GM21576 (cell line): ENCODE measurements at regions not wholly inside any gene's neighbourhood (a gene's known extent, or its start where the extent isn't known, plus 50 kb on each side); places are given as distances from the start of the nearest gene placed in this dataset.
"Not testable (repeated sequence)": the region's sequence is repeated elsewhere in the genome, so short reads cannot be mapped to it uniquely, and the experiment has no call there.

Source experiments
- ATAC-seq: cut with Tn5 transposase; IDR thresholded peaks from one replicate; pipeline ENCODE4 v1.9.1; 2021; ENCODE audit warnings: mild to moderate bottlenecking, moderate library complexity; ENCODE audit not compliant: unreplicated experiment

DNA sequence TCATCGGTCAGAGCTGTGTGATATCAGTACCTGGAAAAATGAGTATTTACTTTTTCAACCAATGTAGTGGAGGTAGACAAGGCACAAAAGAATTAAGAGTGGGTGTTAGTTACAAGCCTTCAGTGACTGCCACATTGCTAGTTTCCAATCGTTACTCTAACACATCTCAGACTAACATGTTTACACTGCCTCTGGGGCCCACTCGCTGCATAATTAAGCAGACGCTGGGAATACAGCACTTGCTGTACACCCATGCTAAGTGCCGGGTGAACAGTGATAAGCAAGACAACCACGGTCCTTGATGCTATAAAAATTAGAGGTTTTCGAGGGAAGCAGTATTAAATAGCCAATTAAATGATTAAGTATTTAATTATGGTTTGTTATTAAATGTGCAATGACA is 1147.6 kb downstream of the AACS start:
- ATAC-seq = no peak

GRCh38 chr12:126218697-126219096 is 1153.5 kb downstream of the AACS start:
- ATAC-seq = no peak

DNA sequence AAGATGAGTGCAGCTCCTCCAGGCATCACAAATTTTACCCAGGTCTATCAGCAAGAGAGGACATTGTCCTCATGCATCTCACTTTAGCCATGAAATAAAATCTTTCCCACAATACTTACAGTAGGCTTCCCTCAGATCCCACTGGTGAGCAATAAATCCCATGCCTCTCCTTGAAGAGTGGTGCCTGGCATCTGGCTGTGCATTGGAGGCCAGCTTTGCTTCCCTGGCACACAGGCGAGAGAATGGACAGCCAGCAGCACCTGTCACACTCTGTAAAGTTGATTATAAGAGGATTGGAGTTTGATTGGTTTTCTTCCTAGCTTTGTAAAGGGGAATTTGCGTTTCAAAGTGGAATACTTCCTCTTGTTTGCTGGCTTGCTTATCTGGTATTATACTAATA is 1153.9 kb downstream of the AACS start:
- no peak for ATAC-seq

GRCh38 chr12:126219654-126220279 is 1154.5 kb downstream of the AACS start:
- ATAC-seq = no peak

DNA sequence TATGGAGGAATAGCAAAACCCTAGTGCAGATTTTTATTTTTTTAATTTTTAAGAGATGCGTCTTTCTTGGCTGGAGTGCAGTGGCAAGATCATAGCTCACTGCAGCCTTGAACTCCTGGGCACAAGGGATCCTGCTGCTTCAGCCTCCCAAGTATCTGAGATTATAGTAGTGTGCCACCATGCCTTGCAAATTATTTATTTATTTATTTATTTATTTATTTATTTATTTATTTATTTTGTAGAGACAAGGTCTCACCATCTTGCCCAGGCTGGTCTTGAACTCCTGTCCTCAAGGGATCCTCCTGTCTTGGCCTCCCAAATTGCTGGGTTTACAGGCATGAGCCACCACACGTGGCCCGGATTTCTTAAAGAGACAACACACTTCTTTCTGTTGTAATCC is 1158.8 kb downstream of the AACS start:
- ATAC-seq = no peak

DNA sequence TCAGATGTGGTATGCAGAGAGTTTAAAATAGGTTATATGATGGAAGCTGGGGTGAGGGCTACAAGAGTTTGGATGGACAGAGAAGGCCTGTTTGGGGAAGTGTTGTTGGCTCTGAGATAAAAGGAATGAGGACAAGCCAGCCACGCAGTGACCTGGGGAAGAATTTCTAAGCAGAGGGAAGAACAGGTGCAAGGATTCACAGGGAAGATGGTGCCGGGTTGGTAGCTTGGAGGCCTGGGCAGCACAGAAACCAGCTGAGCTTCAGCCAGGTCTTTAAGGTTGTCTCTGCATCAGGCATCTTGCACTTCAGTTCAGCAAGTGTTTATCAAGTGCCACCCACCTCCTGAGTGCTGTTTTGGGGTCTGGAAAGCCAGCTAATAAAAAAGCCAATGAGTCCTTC is 1163.7 kb downstream of the AACS start:
- no peak for ATAC-seq

DNA sequence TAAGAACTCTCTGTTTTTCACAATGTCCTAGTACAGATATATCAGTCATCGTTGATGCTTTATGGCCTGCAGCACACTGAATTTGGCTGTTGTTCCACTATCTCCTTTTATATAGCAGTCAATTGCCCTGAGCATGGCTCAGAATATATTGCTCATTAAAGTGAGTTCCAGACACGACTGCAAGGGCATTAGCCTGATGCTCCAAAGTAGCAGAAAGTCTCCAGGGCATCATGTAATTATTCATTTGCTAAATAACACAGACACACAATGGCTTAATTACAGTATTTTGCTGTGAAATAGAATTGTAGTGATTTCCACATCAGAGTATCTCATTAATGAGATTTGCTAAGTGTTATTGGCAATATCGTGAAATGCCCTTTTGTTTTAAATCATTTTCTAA is 1167.5 kb downstream of the AACS start:
- no peak for ATAC-seq

DNA sequence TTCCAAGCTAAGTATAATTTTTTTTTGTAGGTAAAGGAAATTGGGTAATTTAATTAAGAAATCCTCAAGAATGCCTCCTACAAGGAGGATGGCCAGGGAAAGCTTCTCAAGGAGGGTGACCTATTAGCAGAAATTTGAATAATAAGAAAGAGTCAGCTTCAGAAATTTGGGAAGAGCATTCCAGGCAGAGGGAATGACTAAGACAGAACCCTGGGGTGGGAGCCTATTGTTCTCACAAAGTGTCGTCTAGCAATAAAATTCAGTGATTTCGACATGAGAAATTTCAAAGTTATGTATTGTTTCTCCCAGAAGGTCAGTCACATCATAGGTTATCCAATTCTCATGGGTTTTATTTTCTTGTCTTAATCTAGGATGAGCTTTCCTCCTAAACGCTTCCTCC is 1168.4 kb downstream of the AACS start:
- no peak for ATAC-seq

- no peak for ATAC-seq
These were observed 1178.7 kb downstream of the AACS start for GRCh38 chr12:126243814-126244440.

- no peak for ATAC-seq
These were observed 1182.7 kb downstream of the AACS start for GRCh38 chr12:126247936-126248335.

GRCh38 chr12:126248871-126249403 is 1183.7 kb downstream of the AACS start:
- ATAC-seq = no peak

DNA sequence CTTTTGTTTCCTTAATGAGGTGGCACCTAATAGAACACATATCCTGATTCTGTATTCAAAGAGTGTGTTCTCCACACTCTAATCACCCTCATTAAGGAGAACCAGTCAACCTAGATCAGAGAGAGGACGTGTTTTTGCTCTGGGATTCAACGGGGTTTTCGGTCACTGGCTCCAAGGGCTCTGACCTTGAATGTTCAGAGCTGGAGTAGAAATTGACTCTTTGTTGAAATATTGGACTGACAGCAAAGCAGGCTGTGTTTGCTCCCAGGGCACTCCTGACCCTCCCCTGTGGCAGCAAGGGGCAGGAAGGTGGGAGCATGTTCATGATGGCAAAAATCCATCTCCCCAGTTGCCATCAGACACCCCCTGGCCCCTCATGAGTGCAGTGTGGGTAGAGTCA is 1193.0 kb downstream of the AACS start:
- no peak for ATAC-seq

GRCh38 chr12:126262829-126263228 is 1197.6 kb downstream of the AACS start:
- no peak for ATAC-seq

DNA sequence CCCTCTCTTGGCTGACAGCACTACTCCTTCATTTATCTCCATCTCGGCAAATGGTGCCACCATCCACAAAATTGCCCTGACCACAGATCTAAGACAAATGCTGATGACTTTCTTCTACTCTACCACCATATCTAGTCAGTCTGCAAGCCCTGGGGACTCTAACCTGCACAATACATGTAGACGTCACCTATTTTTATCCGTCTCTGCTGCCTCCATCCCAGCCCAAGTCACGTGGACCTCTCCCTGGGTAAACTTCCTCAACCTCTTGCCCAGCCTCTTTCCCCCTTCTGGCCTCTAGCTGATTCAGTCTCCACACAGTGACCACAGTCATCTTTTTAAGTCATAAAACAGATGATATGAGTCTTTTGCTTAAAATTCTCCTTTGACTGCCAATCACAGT is 1203.0 kb downstream of the AACS start:
- no peak for ATAC-seq

GRCh38 chr12:126271159-126271558 is 1205.9 kb downstream of the AACS start:
- ATAC-seq = no peak

GRCh38 chr12:126282691-126283090 is 1217.5 kb downstream of the AACS start:
- no peak for ATAC-seq

- no peak for ATAC-seq
These were observed 1221.0 kb downstream of the AACS start for GRCh38 chr12:126286203-126286602.

- ATAC-seq = no peak
These were observed 1225.2 kb downstream of the AACS start for GRCh38 chr12:126290456-126290855.

GRCh38 chr12:126291987-126292386 is 1226.8 kb downstream of the AACS start:
- ATAC-seq = not testable (repeated sequence)

DNA sequence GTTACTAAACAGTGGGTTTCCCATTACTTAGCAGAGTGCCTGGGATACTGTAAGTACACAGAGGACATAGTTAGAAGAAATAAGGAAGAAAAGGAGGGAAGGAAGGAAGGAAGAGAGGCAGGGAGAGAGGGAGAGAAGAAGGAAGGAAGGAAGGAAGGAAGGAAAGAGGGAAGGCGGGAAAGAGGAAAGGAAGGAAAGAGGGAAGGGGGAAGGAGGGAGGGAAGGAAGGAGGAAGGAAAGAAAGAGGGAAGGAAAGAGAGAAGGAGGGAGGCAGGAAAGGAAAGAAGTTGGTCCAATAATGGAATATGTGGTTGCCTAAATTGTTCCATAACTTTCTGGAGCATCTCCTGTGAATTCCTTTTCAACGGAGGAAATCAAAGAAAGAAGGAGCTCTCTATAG is 1230.4 kb downstream of the AACS start:
- ATAC-seq = no peak

GRCh38 chr12:126309278-126309677 is 1244.0 kb downstream of the AACS start:
- ATAC-seq = no peak

DNA sequence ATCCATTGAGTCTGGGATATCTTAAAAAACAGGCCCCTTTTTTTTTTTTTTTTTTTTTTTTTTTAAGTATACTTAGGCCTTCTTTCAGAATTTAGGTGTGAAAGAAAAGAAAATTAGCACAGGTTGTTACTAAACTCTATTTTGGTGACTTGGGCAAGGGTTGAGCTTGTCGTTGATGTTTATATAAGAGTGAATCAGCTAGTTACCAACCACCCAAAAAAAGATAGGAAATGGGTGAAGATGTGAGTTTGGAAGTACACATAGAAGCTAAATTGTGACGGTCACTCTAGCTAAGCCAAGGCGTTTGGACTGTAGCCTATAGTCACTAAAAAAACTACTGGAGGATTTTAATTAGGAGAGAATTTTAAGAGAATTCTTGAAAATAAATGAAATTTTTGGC is 1247.2 kb downstream of the AACS start:
- ATAC-seq = no peak

GRCh38 chr12:126316411-126316810 is 1251.2 kb downstream of the AACS start:
- no peak for ATAC-seq
